Medulla oblongata (tissue), 1 donor: ENCODE measurements at regions not wholly inside any gene's neighbourhood (a gene's known extent, or its start where the extent isn't known, plus 50 kb on each side); places are given as distances from the start of the nearest gene placed in this dataset.
"Not testable (repeated sequence)": the region's sequence is repeated elsewhere in the genome, so short reads cannot be mapped to it uniquely, and the experiment has no call there.

Source experiments
- DNase-seq: peaks from one replicate; pipeline ENCODE4 v3.0.0-alpha.2; 2015; ENCODE audit errors: extremely low spot score

DNA sequence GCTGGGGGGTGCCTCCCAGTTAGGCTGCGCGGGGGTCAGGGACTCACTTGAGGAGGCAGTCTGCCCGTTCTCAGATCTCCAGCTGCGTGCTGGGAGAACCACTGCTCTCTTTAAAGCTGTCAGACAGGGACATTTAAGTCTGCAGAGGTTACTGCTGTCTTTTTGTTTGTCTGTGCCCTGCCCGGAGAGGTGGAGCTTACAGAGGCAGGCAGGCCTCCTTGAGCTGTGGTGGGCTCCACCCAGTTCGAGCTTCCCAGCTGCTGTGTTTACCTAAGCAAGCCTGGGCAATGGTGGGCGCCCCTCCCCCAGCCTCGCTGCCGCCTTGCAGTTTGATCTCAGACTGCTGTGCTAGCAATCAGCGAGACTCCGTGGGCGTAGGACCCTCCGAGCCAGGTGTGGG, 584.2 kb upstream of the SLC39A10 start:
- DNase-seq: not testable (repeated sequence)

DNA sequence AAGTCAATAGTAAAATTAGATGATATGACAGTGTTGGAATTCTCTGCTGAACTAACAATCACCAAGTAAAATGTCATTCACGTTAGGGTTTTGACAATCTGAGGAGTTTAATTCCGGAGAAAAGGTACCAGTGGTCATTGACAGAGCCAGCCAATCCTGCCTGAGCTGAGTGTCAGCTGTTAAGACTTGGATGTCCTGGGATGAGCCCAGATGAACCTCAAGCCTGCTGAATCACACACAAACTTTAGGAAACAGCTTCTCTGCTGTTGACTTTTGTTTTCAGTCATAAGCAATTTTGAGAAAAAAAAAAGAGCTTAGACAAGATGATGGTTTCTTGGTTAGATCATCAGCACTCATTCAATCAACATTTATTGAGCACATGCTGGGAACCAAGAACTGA, 600.0 kb upstream of the SLC39A10 start:
- DNase-seq: no peak

DNA sequence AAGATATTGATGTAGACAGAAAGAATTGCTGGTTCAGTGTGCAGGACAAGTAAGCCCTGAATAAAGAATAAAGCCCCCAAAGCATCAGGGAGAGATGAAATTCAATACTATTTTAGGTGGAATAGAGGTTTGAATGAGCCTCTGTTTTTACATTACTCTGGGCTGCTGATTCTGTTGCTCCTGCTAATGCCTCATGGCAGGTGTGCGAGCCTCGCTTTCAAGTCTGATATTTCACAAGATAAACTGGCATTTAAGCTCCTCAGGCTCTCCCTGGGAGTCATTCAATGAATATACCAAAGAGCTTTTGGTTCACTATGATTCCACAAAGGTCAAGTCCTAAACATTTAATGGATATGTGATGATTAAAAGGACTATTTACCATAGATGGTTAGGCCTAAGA, 601.0 kb upstream of the SLC39A10 start:
- DNase-seq: no peak

DNA sequence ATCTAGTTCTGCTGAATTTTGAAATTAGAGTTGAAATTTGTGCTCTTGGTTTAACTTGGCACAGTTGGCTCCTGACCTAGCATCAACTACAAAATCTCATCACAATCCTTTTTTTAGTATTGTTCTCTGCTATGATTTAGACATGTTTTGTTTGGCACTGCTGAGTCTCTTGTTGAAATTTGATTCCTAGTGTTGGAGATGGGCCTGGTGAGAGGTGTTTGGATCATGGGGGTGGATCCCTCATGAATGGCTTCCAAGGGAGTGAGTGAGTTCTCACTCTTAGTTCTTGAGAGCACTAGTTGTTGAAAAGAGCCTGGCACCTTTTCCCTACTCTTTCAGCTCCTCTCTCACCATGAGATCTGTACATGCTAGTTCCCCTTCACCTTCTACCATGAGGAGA, 605.6 kb upstream of the SLC39A10 start:
- no peak for DNase-seq

DNA sequence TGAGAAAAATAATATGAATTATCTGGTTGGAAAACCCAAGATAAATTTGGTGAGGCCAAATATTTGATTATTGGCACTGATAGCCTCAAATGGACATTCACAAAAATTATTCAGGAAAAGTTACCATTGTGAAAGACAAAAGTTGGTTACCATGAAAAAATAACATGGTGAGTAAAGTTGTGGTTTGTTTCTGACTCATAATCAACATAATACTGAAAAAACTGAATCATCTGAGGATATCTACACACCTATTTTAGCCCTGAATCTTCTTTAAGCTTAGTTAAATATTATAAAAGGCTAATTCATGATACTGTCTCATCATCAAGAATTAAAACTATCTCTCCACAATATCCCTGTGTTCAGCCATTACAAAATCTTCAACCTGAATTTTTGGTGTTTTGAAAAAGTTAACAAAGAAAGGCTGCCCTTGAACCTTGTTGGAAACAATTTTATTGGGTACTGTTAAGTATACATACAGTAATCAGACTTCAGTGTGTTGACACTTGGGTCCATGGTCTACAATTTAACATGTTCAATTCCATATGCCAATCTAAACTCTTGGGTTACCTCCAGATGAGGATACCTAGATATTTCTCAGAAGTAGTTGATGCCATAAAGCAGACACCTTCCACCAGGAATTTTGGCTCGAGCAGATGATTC, 607.5 kb upstream of the SLC39A10 start:
- no peak for DNase-seq

DNA sequence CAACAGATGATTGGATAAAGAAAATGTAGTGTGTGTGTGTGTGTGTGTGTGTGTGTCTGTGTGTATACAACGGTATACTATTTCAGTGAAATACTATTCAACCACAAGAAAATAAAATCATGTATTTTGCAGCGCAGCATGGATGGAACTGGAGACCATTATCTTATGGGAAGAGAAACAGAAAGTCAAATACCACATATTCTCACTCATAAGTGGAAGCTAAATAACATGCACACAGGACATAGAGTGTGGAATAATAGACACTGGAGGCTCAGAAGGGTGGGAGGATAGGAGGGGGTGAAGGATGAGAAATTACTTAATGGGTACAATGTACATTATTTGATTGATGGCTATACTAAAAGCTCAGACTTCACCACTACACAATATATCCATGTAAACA, 609.1 kb upstream of the SLC39A10 start:
- no peak for DNase-seq

DNA sequence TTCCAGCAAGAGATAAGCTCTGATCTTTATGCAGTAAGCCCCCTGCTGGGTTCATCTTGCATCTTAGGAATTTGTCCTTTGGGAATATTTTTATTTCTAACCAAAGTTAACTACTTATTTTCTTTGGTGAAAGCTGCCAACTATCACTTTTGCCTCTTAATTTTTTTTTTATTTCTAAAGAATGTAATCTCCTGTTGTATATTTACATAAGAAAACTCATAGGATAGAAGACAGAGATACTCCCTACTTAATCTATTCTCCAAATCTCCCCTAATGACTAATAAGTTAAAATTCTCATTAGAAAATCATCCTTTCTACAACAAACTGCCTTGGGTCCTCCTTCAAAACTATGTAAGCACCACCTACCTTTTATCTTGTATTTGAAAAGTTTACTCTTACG, 612.2 kb upstream of the SLC39A10 start:
- DNase-seq: no peak

DNA sequence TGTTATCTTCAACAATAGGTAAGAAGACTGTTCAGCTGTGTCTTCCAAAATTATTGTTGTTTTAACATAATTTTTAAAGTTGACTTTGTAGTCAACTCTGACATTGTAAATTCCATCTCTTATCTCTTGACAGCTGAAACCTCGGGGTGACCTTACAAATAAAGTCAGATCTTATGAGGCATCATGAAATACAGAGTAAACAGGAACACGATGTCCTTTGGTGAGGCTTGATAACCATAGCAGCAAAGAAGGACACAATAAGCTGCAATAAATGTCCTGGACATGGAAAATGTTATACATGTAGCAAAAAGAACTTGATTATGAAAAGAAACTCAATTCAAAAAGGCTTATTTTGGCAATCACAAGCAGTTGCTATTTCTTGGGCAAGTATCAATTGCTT, 618.9 kb upstream of the SLC39A10 start:
- DNase-seq: no peak

DNA sequence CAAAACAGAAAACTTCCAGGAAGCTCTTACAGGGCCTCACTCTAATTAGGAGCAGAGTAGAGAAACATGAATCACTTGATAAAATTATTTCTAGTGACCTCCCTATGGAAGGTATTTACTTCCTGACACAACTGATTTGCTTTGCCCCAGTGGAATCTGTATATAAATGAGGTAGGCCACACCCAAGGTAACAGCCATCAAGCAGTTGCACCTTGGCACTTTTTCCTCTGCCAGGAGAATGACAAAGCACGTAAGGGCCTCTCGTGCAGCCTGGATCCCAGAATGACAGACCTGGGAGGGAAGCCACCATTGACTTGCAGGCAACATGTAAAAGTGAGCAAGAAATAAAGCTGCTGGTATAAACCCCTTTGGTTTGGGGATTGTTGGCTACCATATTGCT, 620.0 kb upstream of the SLC39A10 start:
- DNase-seq: no peak

DNA sequence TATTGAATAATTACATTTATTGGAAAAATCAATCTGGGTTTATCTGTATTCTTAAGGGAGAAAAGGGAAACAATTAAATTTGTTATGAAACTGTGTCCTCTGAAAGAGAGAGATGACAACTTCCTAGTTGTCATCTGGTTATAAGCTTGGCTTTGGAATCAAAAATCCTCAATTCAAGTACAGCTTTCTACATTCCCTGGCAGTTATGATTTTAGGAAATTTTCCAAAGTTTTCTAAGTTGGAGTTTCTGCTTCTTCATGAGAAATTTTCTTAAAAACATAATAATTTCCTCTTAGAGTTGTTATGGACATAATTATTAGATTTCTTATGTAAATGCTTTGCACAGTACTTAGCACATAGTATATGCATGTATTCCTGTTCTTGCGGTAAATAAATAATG, 625.6 kb upstream of the SLC39A10 start:
- DNase-seq: no peak

DNA sequence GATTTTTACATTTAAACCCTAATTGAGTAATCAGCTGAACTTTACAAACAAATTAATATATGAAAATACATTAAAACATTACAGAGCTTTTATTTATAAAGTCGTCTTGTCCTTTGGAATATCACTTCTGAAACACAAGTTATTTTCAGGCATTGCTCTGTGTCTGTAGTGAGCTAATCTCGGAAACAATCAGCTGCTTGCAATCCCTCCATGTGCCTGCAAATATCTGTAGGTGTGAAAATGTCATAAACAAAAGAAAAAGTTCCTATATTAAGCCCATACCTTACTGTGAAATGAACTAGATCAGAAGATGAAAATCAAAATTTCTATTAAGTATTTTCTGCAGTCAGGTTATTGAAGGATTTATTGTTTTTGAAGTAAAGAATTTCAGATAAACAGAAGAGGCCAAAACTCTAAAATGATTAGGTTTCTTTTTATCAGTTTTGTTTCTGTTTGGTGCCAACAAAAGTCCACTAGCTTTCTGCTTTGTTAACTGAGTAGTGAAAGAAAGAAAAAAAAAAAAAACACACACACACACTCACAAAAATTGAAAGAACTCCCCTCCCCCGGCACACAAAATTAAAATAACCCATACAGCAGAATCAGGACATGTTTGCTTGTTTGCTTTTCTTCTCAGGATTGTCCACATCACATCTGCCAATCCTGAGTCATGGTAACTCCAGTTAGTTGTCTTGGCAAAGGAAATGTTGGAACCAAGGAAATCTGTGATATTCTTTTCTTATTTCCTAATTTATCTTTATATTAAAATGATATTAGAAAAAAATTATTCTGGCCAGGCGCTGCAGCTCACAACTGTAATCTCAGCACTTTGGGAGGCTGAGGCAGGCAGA, 627.0 kb upstream of the SLC39A10 start:
- DNase-seq: no peak

DNA sequence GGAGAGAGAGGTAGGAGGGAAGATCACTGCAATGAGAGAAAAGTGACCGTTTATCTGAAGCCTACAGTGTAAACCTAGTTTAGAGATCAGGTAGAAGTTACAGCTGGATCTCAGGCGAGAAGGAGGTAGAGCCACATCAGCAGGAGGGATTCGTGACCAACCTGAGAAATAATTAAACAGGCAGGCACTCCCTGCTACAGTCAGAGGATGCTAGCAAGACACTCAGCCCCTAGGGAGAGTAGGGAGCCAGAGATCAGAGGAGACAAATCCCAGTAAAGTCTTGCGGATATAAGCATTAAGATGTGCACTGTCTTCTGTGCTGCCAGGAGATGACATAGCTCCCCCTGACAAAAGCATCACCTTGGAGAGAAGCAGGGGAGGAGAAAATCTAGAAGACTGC, 629.1 kb upstream of the SLC39A10 start:
- DNase-seq: no peak

DNA sequence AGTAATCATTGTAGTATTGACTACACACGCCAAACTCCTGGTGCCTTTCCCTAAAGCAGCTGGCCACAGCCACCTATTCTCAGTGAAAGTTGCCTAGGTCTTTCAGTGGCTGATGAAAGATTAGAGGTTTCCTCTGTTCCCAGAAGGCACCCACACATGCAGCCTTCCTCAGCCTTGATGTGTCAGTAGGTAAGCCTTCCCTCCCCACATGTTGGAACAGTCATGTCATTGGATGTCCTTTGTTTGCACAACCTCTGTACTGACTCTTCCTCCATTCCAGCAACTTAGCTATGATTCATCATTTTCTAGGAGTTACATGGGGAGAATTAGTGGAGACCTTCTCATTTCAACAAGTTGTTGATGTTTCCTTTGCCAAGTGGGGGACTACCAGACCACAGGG, 630.8 kb upstream of the SLC39A10 start:
- no peak for DNase-seq

DNA sequence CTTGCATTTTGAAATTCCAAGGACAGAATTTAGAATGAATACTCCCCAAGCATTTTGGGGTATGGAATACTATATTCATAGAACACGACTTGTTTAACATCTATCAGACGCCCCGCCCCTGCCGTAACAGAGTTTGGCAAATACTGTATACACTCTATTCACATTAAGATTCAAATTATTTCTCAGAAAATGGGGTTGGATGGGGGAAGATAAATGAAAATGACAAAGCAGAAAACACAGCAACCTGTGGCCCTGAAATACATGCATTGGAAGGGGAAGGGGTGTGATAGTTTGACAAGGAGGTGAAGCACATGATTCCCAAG, 634.6 kb upstream of the SLC39A10 start:
- no peak for DNase-seq

DNA sequence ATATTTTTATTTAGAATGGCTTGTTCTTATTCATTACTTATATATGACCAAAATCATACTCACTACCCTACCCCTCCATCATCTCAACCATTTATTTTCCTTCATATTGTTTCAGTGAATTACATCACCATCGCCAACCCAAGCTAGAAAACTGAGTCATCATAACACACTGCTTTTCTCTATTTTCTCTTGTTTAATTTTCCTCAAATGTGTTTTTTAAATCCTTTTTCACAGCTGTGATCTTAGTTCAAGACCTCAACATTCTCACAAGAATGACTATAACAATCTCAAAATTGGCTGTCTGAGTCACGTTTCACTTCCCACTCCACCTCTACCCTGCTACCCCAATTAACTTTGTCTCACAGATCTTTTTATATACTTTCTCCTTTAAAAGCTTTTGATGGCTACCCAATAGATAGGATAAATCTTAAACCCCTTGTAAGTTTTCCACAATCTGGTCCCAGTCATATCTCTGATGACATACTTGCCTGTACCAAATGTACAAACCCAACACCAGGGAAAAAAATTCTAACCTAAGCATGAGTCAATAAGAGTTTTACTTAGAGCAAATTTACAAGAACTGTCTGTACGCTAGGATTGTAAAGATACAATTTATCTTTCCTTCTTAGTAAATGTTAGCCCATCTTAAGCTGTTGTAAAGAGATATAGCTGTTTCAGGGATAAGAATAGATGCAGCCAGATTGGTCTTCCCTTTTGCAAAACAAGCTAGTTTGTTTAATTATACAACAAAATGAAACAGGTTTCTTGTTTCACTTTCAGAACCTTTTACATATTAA, 635.1 kb upstream of the SLC39A10 start:
- no peak for DNase-seq

DNA sequence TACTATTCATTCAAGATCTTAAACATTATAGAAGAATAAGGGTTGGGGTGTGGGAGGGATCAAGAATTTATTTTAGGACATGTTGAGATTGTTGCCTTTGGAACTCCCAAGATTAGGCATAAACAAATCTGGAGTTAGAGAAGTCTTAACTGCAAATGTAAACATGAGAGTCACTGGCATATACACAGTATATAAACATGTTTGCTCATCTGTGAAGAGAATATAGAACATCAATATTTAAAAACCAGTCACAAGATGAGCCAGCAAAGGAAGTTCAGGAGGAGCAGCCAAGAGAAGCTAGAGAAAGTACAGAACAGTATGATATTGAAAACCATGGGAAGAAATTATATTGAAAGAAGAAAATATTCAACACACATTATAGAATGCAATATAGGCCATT, 638.6 kb upstream of the SLC39A10 start:
- DNase-seq: no peak

DNA sequence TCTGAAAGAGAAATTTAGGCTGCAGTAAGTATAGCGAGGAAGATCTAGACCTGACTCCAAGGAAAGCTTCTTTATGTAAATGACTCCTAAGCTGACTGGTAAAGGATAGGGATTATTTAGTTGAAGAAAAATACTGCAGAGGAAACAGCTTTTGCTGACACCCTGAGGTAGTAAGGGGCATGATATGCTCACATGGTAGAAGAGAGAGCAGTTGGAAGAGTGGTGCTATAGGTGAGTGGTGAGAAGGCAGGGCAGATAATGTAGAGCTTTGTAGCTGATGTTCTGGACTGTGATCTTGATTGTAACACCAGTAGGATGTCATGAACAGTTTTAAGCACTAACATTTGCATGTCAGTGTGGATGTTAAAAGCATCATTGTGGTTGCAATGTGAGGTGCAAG, 639.1 kb upstream of the SLC39A10 start:
- DNase-seq: no peak

DNA sequence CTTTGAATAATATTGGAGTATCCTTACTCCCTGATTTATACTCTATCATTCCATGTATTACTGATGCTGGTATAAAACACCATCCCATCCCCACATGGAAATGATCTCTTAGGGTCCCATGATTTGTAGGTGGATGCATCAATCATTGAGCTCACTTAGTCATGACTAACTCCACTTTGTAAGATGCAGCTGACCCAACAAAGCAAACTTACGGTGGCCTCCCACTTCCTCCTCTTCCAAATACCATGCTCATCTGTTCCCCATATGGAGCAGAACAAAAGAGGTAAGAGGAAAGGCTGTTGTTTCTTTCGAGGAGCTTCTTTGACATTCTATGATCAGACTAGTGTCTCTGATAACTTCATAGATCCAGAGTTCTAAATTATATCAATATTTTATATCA, 640.2 kb upstream of the SLC39A10 start:
- DNase-seq: no peak

DNA sequence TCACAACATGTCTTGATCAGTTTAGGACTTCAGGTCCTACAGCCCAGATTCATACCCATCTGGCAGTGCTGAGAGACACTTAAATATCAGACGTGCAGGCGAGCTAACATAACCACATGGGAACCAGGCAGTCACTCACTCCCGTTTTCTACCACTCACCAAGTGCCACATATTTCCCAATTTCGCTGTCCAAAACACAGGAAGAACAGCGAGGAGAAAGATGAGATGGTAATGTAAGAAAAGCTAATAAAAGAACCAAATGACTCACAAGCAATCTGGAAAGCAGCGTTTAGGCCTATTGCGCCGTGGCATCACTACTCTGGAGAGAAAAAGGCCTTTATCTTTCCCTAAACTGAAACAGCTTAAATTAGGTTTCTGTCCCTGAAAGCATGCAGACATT, 647.8 kb upstream of the SLC39A10 start:
- no peak for DNase-seq

DNA sequence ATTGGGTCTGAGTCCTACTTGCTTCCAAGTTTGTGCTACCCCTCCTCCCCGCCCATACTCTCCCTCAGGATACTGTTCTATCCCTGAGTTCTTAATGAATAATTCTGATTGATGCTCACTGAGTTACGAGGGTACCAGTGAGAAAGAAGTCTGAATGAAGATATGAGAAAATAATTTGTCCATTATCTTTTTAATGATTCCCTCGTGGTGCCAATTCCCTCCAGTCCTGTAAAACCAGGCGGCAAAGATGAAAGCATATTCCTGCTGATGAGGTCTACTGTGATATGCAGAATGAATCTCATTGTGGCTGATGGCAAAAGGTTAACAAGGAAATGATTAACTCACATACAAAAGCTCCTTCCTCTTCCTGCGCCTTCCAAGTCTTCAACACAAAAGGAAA, 650.2 kb upstream of the SLC39A10 start:
- DNase-seq: no peak

DNA sequence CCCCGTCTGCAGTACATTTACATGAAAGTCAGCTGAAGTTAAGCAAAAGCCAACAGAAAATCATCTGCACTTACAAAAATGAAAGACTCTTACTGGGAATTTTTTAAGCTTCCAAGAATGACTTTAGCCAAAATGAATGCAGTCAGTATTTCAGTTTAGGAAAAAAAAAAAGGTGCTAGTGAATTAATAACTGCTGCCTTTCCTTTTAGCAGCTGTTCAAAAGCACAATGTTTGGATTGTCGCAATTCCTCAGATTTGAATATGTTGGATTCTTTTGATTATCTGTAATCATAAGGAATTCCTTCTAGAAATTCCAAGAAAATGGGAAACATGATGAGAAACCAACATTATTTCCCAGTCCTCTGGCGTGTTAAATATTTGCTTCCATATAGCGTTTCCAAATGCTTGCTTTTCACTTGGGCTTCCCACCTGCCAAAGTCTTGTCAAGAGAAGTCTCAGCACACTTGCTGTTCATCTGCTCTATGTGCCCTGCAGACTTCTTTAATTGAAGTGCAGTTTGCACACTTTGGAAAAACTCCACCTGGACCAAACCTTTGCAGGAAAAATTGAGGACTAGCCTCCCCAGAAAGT, 653.0 kb upstream of the SLC39A10 start:
- DNase-seq: no peak

DNA sequence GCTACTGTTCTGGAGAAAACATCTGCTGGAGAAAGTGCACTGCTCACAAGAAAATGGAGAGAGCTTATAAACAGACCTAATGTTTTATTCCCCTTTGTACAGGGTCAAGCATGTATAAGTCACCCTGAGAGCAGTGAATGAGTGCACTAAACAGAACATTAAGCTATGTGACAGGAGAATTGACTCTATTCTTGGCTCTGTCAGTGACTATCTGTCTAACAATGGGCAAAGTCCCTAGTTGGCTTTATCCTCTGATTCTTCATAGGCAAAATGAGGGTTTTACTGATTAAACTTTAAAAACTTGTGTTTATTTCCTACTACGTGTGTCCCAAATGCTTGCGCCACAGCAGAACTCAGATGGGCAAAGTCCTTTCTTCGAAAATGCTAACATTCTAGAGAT, 655.1 kb upstream of the SLC39A10 start:
- no peak for DNase-seq

DNA sequence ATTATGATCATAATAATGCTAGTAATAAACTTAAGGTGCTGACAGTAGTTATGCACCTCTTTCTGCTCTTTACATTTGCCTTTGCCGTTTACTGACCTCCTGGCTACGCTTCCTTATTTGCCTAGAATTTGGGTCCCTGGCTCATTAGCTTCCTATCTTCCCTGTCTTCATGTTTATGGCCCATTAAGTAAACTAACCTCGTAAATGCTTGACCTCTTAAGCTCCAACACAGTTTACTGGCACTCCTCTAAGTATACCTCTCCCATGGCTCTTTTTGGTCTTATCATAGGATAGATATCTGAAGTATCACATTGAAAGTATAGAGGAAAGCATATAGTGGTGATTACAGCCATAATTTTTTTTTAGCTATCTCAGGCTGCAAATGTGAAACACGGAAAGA, 657.3 kb upstream of the SLC39A10 start:
- no peak for DNase-seq
